Activated naive CD8-positive, alpha-beta T cell treated with anti-CD3 and anti-CD28 coated beads, Interleukin-2, amount 50 U/mL, for 24 hours (primary cell): ENCODE measurements at regions not wholly inside any gene's neighbourhood (a gene's known extent, or its start where the extent isn't known, plus 50 kb on each side); places are given as distances from the start of the nearest gene placed in this dataset.

ENCODE experiments used
- ATAC-seq: fragments of 150-1000 bp; cut with Tn5 transposase; one replicate; pipeline ENCODE4 v1.10.0; 2021
- DNase-seq: peaks from one replicate; pipeline ENCODE4 v3.0.0; 2021
- H3K27ac Mint-ChIP-seq: one replicate; pipeline ENCODE4 v1.8.0; 2021; ENCODE audit warnings: mild to moderate bottlenecking, mixed read lengths
- H3K27me3 Mint-ChIP-seq: one replicate; pipeline ENCODE4 v1.8.0; 2021; ENCODE audit warnings: mixed read lengths
- H3K36me3 Mint-ChIP-seq: one replicate; pipeline ENCODE4 v1.8.0; 2021; ENCODE audit warnings: low read depth, mixed read lengths
- H3K4me1 Mint-ChIP-seq: one replicate; pipeline ENCODE4 v1.8.0; 2021; ENCODE audit warnings: mixed read lengths
- H3K4me3 Mint-ChIP-seq: one replicate; pipeline ENCODE4 v1.8.0; 2021; ENCODE audit warnings: mild to moderate bottlenecking, moderate library complexity, mixed read lengths
- H3K9me3 Mint-ChIP-seq: one replicate; pipeline ENCODE4 v1.8.0; 2021; ENCODE audit warnings: mixed read lengths

- no peaks in the 10 kb centered on the region for H3K9me3 Mint-ChIP-seq
- H3K4me1 Mint-ChIP-seq: no peaks in the 10 kb centered on the region
- H3K4me3 Mint-ChIP-seq: no peak overlapping the region
- no peak overlapping the region for H3K27ac Mint-ChIP-seq
- H3K27me3 Mint-ChIP-seq: peaks cover 6% of the 10 kb centered on the region
- no peaks in the 10 kb centered on the region for H3K36me3 Mint-ChIP-seq
- ATAC-seq: no peak
- no peak for DNase-seq
Measured at GRCh38 chr20:24241466-24241865, 228.0 kb upstream of the SYNDIG1 start.

DNA sequence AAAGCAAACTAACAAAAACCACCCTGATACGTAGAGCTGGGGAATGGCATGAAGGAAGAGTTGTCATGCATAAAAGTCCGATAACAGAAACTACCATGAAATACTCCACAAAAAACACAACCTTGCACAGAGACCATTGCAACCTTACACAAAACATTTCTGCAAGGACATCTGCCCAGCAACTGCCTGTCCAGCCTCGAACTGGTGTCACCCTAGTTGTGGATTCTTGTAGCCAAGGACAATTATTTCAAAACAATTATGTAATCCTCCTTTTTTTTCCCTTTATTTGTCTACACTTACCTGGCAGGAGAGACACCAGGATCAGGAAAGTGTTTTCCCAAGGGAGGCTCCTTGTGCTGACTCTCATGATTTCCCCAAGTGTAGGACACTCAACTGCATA is 232.5 kb upstream of the SYNDIG1 start:
- no peak overlapping the region for H3K27ac Mint-ChIP-seq
- no peak for DNase-seq
- H3K36me3 Mint-ChIP-seq: no peaks in the 10 kb centered on the region
- ATAC-seq: no peak
- peaks cover 3% of the 10 kb centered on the region for H3K27me3 Mint-ChIP-seq
- no peak overlapping the region for H3K4me3 Mint-ChIP-seq
- no peaks in the 10 kb centered on the region for H3K9me3 Mint-ChIP-seq
- no peaks in the 10 kb centered on the region for H3K4me1 Mint-ChIP-seq

GRCh38 chr20:24236201-24236600 is 233.2 kb upstream of the SYNDIG1 start:
- ATAC-seq: no peak
- H3K27ac Mint-ChIP-seq: no peak overlapping the region
- H3K4me1 Mint-ChIP-seq: no peaks in the 10 kb centered on the region
- no peak overlapping the region for H3K4me3 Mint-ChIP-seq
- no peak for DNase-seq
- H3K27me3 Mint-ChIP-seq: no peaks in the 10 kb centered on the region
- no peaks in the 10 kb centered on the region for H3K9me3 Mint-ChIP-seq
- H3K36me3 Mint-ChIP-seq: no peaks in the 10 kb centered on the region

DNA sequence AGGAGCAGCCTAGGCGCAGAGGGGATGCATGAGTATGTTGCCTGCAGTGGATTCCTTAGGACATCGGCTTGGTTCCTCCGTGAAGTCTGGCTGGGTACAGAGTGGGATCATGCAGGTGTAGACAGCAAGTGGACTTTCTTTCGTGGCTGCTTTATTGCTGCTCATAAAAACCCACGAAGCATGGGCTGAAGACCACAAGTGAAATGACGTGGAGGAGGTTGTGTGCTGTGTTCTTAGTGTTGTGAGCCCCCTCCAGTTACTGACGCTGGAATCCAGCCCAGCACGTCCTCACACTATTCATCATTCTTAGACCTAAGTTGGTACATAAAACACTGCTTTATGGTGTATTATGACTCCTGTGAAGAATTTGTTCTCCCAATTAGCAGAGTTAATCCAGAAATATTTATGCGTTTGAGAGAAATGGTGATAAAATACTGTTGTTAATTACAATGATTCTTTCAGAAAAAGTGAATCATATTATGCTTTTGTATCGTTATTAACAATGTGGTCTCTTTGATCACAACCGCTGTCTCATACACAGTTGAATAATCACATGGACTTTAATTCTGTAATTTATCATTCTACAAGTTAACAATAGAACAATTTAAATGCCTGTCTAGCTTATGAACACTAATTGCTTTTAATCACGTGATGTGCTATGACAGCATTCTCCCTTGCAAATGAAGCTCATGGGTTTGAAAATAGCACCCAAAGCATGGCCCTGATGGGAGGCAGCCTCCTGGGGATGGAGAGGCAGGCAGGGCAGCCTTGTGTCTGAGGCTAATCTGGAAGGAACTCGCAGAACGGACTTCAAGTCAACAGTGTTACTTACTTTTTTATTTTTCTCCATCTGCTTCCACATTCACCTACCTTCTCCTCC is 233.9 kb upstream of the SYNDIG1 start:
- ATAC-seq: no peak
- Mint-ChIP-seq H3K4me1 (no peaks in the 10 kb centered on the region), H3K9me3 (no peaks in the 10 kb centered on the region), H3K27me3 (no peaks in the 10 kb centered on the region), H3K4me3 (no peak overlapping the region), H3K27ac (no peak overlapping the region), H3K36me3 (no peaks in the 10 kb centered on the region)
- no peak for DNase-seq

DNA sequence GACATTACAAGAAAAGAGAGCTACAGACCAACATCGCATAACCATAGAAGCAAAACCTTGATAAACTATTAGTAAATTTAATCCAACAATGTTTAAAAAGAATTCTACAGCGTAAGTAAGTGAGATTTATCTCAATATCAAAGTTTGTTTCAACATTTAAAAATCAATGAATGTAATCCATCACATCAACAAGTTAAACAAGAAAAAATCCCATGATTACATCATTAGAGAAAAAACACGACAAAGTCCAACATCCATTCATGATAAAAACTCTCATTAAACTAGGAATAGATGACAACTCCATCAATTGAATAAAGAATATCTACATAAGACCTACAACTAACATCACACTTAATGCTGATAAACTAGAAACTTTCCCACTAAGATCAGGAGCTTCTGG is 239.0 kb upstream of the GGTLC1 start:
- H3K4me1 Mint-ChIP-seq: no peaks in the 10 kb centered on the region
- ATAC-seq: no peak

DNA sequence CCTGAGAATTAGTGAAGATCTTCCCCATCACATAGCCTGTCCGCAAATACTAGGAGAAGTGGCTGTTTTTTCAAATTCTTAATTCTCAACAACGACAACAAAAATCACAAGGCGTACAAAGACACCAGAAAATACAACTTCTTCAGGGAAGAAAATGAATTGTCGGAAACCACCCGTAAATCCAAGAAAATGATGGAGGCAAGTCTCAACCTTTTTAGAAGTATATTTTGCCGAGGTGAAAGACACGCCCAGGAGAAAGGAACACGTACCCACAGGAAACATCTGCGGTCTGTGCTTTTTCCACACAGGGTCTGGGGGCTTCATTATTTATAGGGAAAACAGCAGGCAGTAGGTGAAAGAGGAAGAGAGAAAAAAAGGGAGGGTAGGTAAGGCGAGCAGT is 223.9 kb upstream of the GGTLC1 start:
- no peak for DNase-seq
- Mint-ChIP-seq H3K4me1 (peaks cover 5% of the 10 kb centered on the region), H3K27me3 (peaks cover 39% of the 10 kb centered on the region), H3K4me3 (no peak overlapping the region), H3K9me3 (peaks cover 25% of the 10 kb centered on the region), H3K27ac (no peak overlapping the region), H3K36me3 (peaks cover 1% of the 10 kb centered on the region)
- no peak for ATAC-seq

More for the DNA sequence above, 239.0 kb upstream of the GGTLC1 start:
- Mint-ChIP-seq H3K27me3 (peaks cover 7% of the 10 kb centered on the region), H3K9me3 (no peaks in the 10 kb centered on the region), H3K27ac (no peak overlapping the region), H3K36me3 (no peaks in the 10 kb centered on the region), H3K4me3 (no peak overlapping the region)
- no peak for DNase-seq

GRCh38 chr20:24211972-24212371 is 223.4 kb upstream of the GGTLC1 start:
- Mint-ChIP-seq H3K4me3 (no peak overlapping the region), H3K4me1 (peaks cover 5% of the 10 kb centered on the region), H3K27ac (no peak overlapping the region), H3K27me3 (peaks cover 38% of the 10 kb centered on the region), H3K36me3 (peaks cover 1% of the 10 kb centered on the region), H3K9me3 (peaks cover 22% of the 10 kb centered on the region)
- DNase-seq (no peak), ATAC-seq (no peak)

DNA sequence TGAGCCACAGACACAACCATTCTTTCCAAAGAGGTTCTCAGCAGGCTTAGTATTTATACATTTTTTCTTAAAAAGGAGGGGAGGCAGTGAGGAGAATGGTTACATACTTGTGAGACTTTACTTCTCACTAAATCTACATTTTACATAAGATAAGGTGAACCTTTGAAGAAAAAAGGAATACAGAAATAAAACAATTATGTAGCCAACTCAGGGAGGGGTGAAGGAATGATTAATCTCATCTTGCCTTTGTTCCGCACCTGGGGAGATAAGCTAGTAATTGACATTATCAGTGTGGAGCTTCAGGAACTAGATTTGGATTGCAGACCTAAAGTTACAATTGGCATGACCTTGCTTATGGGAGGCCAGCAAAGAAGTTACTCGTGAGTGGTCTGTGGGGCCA is 221.8 kb upstream of the GGTLC1 start:
- H3K4me3 Mint-ChIP-seq: no peak overlapping the region
- peaks cover 11% of the 10 kb centered on the region for H3K9me3 Mint-ChIP-seq
- ATAC-seq (no peak), DNase-seq (no peak)
- peaks cover 29% of the 10 kb centered on the region for H3K27me3 Mint-ChIP-seq
- H3K27ac Mint-ChIP-seq: no peak overlapping the region
- no peaks in the 10 kb centered on the region for H3K36me3 Mint-ChIP-seq
- peaks cover 5% of the 10 kb centered on the region for H3K4me1 Mint-ChIP-seq

DNA sequence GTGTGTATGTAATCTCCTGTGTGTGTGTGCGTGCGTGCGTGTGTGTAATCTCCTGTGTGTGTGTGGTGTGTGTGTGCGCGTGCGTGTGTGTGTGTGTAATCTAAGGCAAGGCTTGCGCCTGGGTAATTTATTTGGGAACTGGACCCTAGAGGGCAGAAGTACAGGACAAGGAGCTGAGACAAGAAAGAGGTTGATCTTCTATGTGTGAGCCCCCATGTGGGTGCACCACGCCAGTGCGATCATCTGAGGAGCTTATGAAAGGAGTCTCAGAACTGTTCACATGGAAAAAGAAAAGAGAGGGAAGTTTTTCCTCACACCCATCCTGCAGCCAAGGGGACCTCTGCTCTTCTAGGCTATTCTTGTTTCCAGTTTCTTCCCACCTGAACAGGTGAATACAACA is 220.1 kb upstream of the GGTLC1 start:
- H3K9me3 Mint-ChIP-seq: peaks cover 11% of the 10 kb centered on the region
- ATAC-seq (no peak), DNase-seq (no peak)
- no peak overlapping the region for H3K27ac Mint-ChIP-seq
- H3K27me3 Mint-ChIP-seq: peaks cover 21% of the 10 kb centered on the region
- H3K4me1 Mint-ChIP-seq: peaks cover 5% of the 10 kb centered on the region
- no peak overlapping the region for H3K4me3 Mint-ChIP-seq
- no peaks in the 10 kb centered on the region for H3K36me3 Mint-ChIP-seq

DNA sequence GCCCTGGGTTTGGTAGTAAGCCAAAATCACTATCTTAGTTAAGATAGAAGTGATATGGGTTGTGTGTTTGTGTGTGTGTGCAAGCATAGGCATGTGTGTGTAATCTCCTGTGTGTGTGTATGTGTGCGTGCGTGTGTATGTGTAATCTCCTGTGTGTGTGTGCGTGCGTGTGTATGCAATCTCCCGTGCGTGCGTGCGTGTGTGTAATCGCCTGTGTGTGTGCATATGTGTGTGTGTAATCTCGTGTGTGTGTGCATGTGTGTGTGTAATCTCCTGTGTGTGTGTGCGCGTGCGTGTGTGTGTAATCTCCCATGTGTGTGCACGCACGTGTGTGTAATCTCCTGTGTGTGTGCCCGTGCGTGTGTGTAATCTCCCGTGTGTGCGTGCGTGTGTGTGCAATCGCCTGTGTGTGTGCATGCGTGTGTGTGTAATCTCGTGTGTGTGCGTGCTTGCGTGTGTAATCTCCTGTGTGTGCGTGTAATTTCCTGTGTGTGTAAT is 219.3 kb upstream of the GGTLC1 start:
- peaks cover 18% of the 10 kb centered on the region for H3K27me3 Mint-ChIP-seq
- no peak overlapping the region for H3K27ac Mint-ChIP-seq
- H3K4me1 Mint-ChIP-seq: peaks cover 5% of the 10 kb centered on the region
- H3K4me3 Mint-ChIP-seq: no peak overlapping the region
- no peak for DNase-seq
- no peaks in the 10 kb centered on the region for H3K36me3 Mint-ChIP-seq
- H3K9me3 Mint-ChIP-seq: peaks cover 11% of the 10 kb centered on the region
- no peak for ATAC-seq

GRCh38 chr20:24206995-24207394 is 218.4 kb upstream of the GGTLC1 start:
- H3K4me3 Mint-ChIP-seq: no peak overlapping the region
- DNase-seq: no peak
- H3K27ac Mint-ChIP-seq: no peak overlapping the region
- ATAC-seq: no peak
- H3K27me3 Mint-ChIP-seq: peaks cover 9% of the 10 kb centered on the region
- no peaks in the 10 kb centered on the region for H3K4me1 Mint-ChIP-seq
- H3K36me3 Mint-ChIP-seq: no peaks in the 10 kb centered on the region
- H3K9me3 Mint-ChIP-seq: peaks cover 11% of the 10 kb centered on the region

DNA sequence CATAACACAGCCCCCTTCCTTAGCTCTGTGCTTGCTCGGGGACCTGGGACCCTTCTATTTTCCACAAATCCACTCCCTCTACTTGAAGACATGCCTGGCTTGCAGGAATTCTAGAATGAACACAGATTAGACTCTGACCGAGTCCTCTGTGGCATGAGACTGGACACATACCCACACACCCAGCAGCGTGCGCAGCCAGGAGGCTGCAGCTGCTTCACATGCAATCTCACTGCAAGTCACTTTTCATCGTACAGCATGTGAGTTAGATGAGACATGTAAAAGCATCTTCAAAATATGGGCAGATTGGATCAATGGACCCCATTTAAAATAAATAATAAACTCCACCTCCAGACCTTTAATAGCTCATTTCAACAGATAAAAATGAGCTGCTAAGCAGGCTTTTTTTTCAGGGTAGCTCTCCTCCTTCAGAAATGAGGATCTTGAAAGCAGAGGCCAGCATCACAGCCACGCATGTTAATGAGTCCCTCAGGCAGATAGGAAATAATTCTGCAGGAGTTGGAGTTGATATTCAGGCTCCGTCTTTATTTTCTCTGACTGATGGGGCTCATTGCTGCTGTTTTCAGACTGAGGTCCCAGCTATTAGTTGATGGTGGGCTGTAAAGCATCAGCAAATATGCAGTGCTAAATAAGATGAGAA is 215.1 kb upstream of the GGTLC1 start:
- Mint-ChIP-seq H3K27ac (no peak overlapping the region), H3K9me3 (peaks cover 11% of the 10 kb centered on the region), H3K4me1 (no peaks in the 10 kb centered on the region), H3K27me3 (no peaks in the 10 kb centered on the region), H3K36me3 (no peaks in the 10 kb centered on the region), H3K4me3 (no peak overlapping the region)
- ATAC-seq: no peak
- DNase-seq: no peak

- H3K27me3 Mint-ChIP-seq: no peaks in the 10 kb centered on the region
- H3K4me3 Mint-ChIP-seq: no peak overlapping the region
- no peaks in the 10 kb centered on the region for H3K4me1 Mint-ChIP-seq
- ATAC-seq (no peak), DNase-seq (no peak)
- no peaks in the 10 kb centered on the region for H3K9me3 Mint-ChIP-seq
- H3K36me3 Mint-ChIP-seq: no peaks in the 10 kb centered on the region
- no peak overlapping the region for H3K27ac Mint-ChIP-seq
Measured at GRCh38 chr20:24199501-24199900, 210.9 kb upstream of the GGTLC1 start.

- no peak overlapping the region for H3K4me3 Mint-ChIP-seq
- DNase-seq (no peak), ATAC-seq (no peak)
- peaks cover 10% of the 10 kb centered on the region for H3K9me3 Mint-ChIP-seq
- no peaks in the 10 kb centered on the region for H3K4me1 Mint-ChIP-seq
- H3K36me3 Mint-ChIP-seq: no peaks in the 10 kb centered on the region
- H3K27me3 Mint-ChIP-seq: no peaks in the 10 kb centered on the region
- H3K27ac Mint-ChIP-seq: no peak overlapping the region
Measured at GRCh38 chr20:24194143-24194542, 205.6 kb upstream of the GGTLC1 start.

DNA sequence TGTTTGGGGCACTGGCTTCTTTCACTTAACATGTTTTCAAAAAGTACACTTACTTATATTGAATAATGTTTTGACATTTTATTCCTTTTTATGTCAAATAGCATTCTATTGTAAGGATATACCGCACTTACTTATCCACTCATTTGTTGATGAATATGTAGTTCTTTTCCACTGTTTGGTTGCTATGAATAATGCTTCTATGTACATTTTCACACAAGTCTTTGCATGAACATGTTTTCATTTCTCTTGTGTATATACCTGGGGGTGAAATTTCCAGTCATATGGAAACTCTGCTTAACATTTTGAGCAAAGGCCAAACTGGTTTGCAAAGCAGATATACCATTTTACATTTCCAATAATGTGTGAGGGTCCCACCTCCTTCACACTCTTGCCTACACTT is 202.3 kb upstream of the GGTLC1 start:
- H3K4me1 Mint-ChIP-seq: no peaks in the 10 kb centered on the region
- H3K27me3 Mint-ChIP-seq: peaks cover 2% of the 10 kb centered on the region
- no peak for ATAC-seq
- H3K36me3 Mint-ChIP-seq: no peaks in the 10 kb centered on the region
- no peak overlapping the region for H3K4me3 Mint-ChIP-seq
- DNase-seq: no peak
- H3K9me3 Mint-ChIP-seq: peaks cover 10% of the 10 kb centered on the region
- no peak overlapping the region for H3K27ac Mint-ChIP-seq
